Activated naive CD4-positive, alpha-beta T cell treated with anti-CD3 and anti-CD28 coated beads, Interleukin-2, amount 10 ng/mL, durations not matched to agents 7 days and 5 days (primary cell): ENCODE measurements at regions not wholly inside any gene's neighbourhood (a gene's known extent, or its start where the extent isn't known, plus 50 kb on each side); places are given as distances from the start of the nearest gene placed in this dataset.

Experiments
- CTCF ChIA-PET: fragments of 350-600 bp; sonication (Branson Sonifier 250); formaldehyde crosslinking; loops from one replicate; lab custom pipeline; 2021; ENCODE audit warnings: antibody characterized with exemption; lab: Charles Lee
- DNase-seq: peaks from one replicate; pipeline ENCODE4 v3.0.0-alpha.2; 2020
- H3K27ac Mint-ChIP-seq: one replicate; pipeline ENCODE4 v1.8.0; 2021; ENCODE audit warnings: mild to moderate bottlenecking, moderate library complexity, mixed read lengths
- H3K27me3 Mint-ChIP-seq: one replicate; pipeline ENCODE4 v1.8.0; 2021; ENCODE audit warnings: mild to moderate bottlenecking, mixed read lengths
- H3K36me3 Mint-ChIP-seq: one replicate; pipeline ENCODE4 v1.8.0; 2021; ENCODE audit warnings: mixed read lengths
- H3K4me1 Mint-ChIP-seq: one replicate; pipeline ENCODE4 v1.8.0; 2021; ENCODE audit warnings: mixed read lengths
- H3K4me3 Mint-ChIP-seq: one replicate; pipeline ENCODE4 v1.8.0; 2021; ENCODE audit warnings: mild to moderate bottlenecking, moderate library complexity, mixed read lengths
- H3K9me3 Mint-ChIP-seq: one replicate; pipeline ENCODE4 v1.8.0; 2021; ENCODE audit warnings: mixed read lengths

- no peaks in the 10 kb centered on the region for H3K36me3 Mint-ChIP-seq
- no peak overlapping the region for H3K4me3 Mint-ChIP-seq
- no peak for DNase-seq
- H3K27ac Mint-ChIP-seq, result no peak overlapping the region
- CTCF ChIA-PET, result no interaction called here
- H3K27me3 Mint-ChIP-seq, result peaks cover 12% of the 10 kb centered on the region
- no peaks in the 10 kb centered on the region for H3K9me3 Mint-ChIP-seq
- H3K4me1 Mint-ChIP-seq, result peaks cover 3% of the 10 kb centered on the region
Observed at GRCh38 chr1:59133997-59134396, 162.9 kb upstream of the FGGY start.

GRCh38 chr1:59135761-59136255 is 161.1 kb upstream of the FGGY start:
- no peak for DNase-seq
- CTCF ChIA-PET, result no interaction called here
- H3K36me3 Mint-ChIP-seq, result no peaks in the 10 kb centered on the region
- peaks cover 3% of the 10 kb centered on the region for H3K4me1 Mint-ChIP-seq
- H3K27ac Mint-ChIP-seq, result no peak overlapping the region
- H3K4me3 Mint-ChIP-seq, result no peak overlapping the region
- H3K9me3 Mint-ChIP-seq, result no peaks in the 10 kb centered on the region
- H3K27me3 Mint-ChIP-seq, result peaks cover 11% of the 10 kb centered on the region

- Mint-ChIP-seq H3K9me3 (no peaks in the 10 kb centered on the region), H3K4me1 (peaks cover 3% of the 10 kb centered on the region), H3K27me3 (peaks cover 11% of the 10 kb centered on the region), H3K36me3 (no peaks in the 10 kb centered on the region), H3K4me3 (no peak overlapping the region), H3K27ac (no peak overlapping the region)
- DNase-seq, result no peak
- CTCF ChIA-PET, result no interaction called here
Observed at GRCh38 chr1:59136541-59137275, 160.2 kb upstream of the FGGY start.

- Mint-ChIP-seq H3K4me3 (no peak overlapping the region), H3K27me3 (peaks cover 8% of the 10 kb centered on the region), H3K9me3 (no peaks in the 10 kb centered on the region), H3K4me1 (peaks cover 3% of the 10 kb centered on the region), H3K36me3 (no peaks in the 10 kb centered on the region), H3K27ac (no peak overlapping the region)
- CTCF ChIA-PET, result no interaction called here
- no peak for DNase-seq
Observed at GRCh38 chr1:59137276-59137615, 159.6 kb upstream of the FGGY start.

- H3K4me1 Mint-ChIP-seq, result peaks cover 10% of the 10 kb centered on the region
- CTCF ChIA-PET, result no interaction called here
- H3K4me3 Mint-ChIP-seq, result no peak overlapping the region
- H3K9me3 Mint-ChIP-seq, result no peaks in the 10 kb centered on the region
- H3K27me3 Mint-ChIP-seq, result peaks cover 6% of the 10 kb centered on the region
- no peak overlapping the region for H3K27ac Mint-ChIP-seq
- no peak for DNase-seq
- no peaks in the 10 kb centered on the region for H3K36me3 Mint-ChIP-seq
Observed at GRCh38 chr1:59137968-59138367, 158.9 kb upstream of the FGGY start.

- Mint-ChIP-seq H3K4me1 (peaks cover 13% of the 10 kb centered on the region), H3K27ac (no peak overlapping the region), H3K9me3 (no peaks in the 10 kb centered on the region), H3K4me3 (no peak overlapping the region), H3K36me3 (no peaks in the 10 kb centered on the region), H3K27me3 (peaks cover 2% of the 10 kb centered on the region)
- CTCF ChIA-PET, result no interaction called here
- DNase-seq, result no peak
Observed at GRCh38 chr1:59138402-59138801, 158.5 kb upstream of the FGGY start.

GRCh38 chr1:59139396-59139795 is 157.5 kb upstream of the FGGY start:
- no peak for DNase-seq
- H3K4me3 Mint-ChIP-seq, result no peak overlapping the region
- no peak overlapping the region for H3K27ac Mint-ChIP-seq
- no peaks in the 10 kb centered on the region for H3K9me3 Mint-ChIP-seq
- CTCF ChIA-PET, result no interaction called here
- H3K4me1 Mint-ChIP-seq, result peaks cover 13% of the 10 kb centered on the region
- H3K27me3 Mint-ChIP-seq, result no peaks in the 10 kb centered on the region
- H3K36me3 Mint-ChIP-seq, result no peaks in the 10 kb centered on the region

- H3K4me3 Mint-ChIP-seq, result no peak overlapping the region
- H3K27me3 Mint-ChIP-seq, result no peaks in the 10 kb centered on the region
- H3K27ac Mint-ChIP-seq, result no peak overlapping the region
- H3K4me1 Mint-ChIP-seq, result peaks cover 16% of the 10 kb centered on the region
- no peaks in the 10 kb centered on the region for H3K36me3 Mint-ChIP-seq
- CTCF ChIA-PET, result no interaction called here
- no peaks in the 10 kb centered on the region for H3K9me3 Mint-ChIP-seq
- DNase-seq, result no peak
Observed at GRCh38 chr1:59141267-59141863, 155.5 kb upstream of the FGGY start.

- Mint-ChIP-seq H3K4me1 (peaks cover 24% of the 10 kb centered on the region), H3K27ac (no peak overlapping the region), H3K9me3 (no peaks in the 10 kb centered on the region), H3K4me3 (no peak overlapping the region), H3K36me3 (no peaks in the 10 kb centered on the region), H3K27me3 (no peaks in the 10 kb centered on the region)
- DNase-seq, result no peak
- CTCF ChIA-PET, result interaction anchor here (0.6 to 1.0 kb wide), 2 partner anchors 34 to 372 kb away, joined by 3 read pairs; no protein-coding TSS in a partner anchor
Observed at GRCh38 chr1:59142311-59143132, 154.4 kb upstream of the FGGY start.

- no peak for DNase-seq
- Mint-ChIP-seq H3K4me3 (no peak overlapping the region), H3K4me1 (peaks cover 24% of the 10 kb centered on the region), H3K27me3 (no peaks in the 10 kb centered on the region), H3K9me3 (no peaks in the 10 kb centered on the region), H3K36me3 (no peaks in the 10 kb centered on the region), H3K27ac (no peak overlapping the region)
- CTCF ChIA-PET, result interaction anchor here (0.6 kb wide), 1 partner anchor 373 kb away, joined by 3 read pairs; no protein-coding TSS in a partner anchor
Observed at GRCh38 chr1:59143133-59143487, 153.8 kb upstream of the FGGY start.

- Mint-ChIP-seq H3K27me3 (no peaks in the 10 kb centered on the region), H3K4me1 (peaks cover 20% of the 10 kb centered on the region), H3K36me3 (no peaks in the 10 kb centered on the region), H3K4me3 (no peak overlapping the region), H3K27ac (no peak overlapping the region), H3K9me3 (no peaks in the 10 kb centered on the region)
- no peak for DNase-seq
- CTCF ChIA-PET, result no interaction called here
Observed at GRCh38 chr1:59143811-59144210, 153.1 kb upstream of the FGGY start.

GRCh38 chr1:59144959-59145358 is 151.9 kb upstream of the FGGY start:
- H3K4me1 Mint-ChIP-seq, result peaks cover 20% of the 10 kb centered on the region
- H3K27me3 Mint-ChIP-seq, result no peaks in the 10 kb centered on the region
- H3K36me3 Mint-ChIP-seq, result no peaks in the 10 kb centered on the region
- H3K4me3 Mint-ChIP-seq, result no peak overlapping the region
- no peaks in the 10 kb centered on the region for H3K9me3 Mint-ChIP-seq
- CTCF ChIA-PET, result no interaction called here
- DNase-seq, result no peak
- H3K27ac Mint-ChIP-seq, result no peak overlapping the region

- no peak overlapping the region for H3K27ac Mint-ChIP-seq
- H3K4me1 Mint-ChIP-seq, result peaks cover 27% of the 10 kb centered on the region
- CTCF ChIA-PET, result no interaction called here
- DNase-seq, result no peak
- H3K27me3 Mint-ChIP-seq, result peaks cover 2% of the 10 kb centered on the region
- H3K36me3 Mint-ChIP-seq, result no peaks in the 10 kb centered on the region
- H3K9me3 Mint-ChIP-seq, result no peaks in the 10 kb centered on the region
- peak overlapping the region; percentile 80 for H3K4me3 Mint-ChIP-seq
Observed at GRCh38 chr1:59146056-59146455, 150.8 kb upstream of the FGGY start.

GRCh38 chr1:59146651-59147358 is 150.1 kb upstream of the FGGY start:
- Mint-ChIP-seq H3K9me3 (no peaks in the 10 kb centered on the region), H3K4me3 (peak overlapping the region; percentile 80), H3K36me3 (no peaks in the 10 kb centered on the region), H3K27me3 (peaks cover 5% of the 10 kb centered on the region), H3K27ac (peak overlapping the region; percentile 52), H3K4me1 (peaks cover 32% of the 10 kb centered on the region)
- CTCF ChIA-PET, result no interaction called here
- peak; percentile 50 for DNase-seq
